SK-N-SH (cell line): ENCODE measurements at regions not wholly inside any gene's neighbourhood (a gene's known extent, or its start where the extent isn't known, plus 50 kb on each side); places are given as distances from the start of the nearest gene placed in this dataset.

ENCODE experiments used
- CTCF ChIA-PET: fragments of 300-600, 350-600 bp; formaldehyde crosslinking; extraction: SDS; loops from one replicate; lab custom pipeline; 2021; lab: Yijun Ruan, JAX
- POLR2A ChIA-PET: fragments of 350-600 bp; sonication (Branson Sonifier 250); formaldehyde crosslinking; extraction: SDS; loops from one replicate; lab custom pipeline; 2020; ENCODE audit warnings: antibody characterized with exemption, inconsistent platforms; lab: Yijun Ruan, JAX
- DNase-seq: peaks from one replicate; pipeline ENCODE4 v3.0.0; 2012
- H2AFZ ChIP-seq: fragments of 200-600 bp; sonication (generic); 2 replicates; pipeline ENCODE4 v1.8.1; 2016; ENCODE audit warnings: antibody characterized with exemption, mild to moderate bottlenecking, low read depth
- H3F3A ChIP-seq: fragments of 200-600 bp; sonication (generic); replicated peaks from 2 replicates; pipeline ENCODE3; 2016; ENCODE audit warnings: antibody characterized with exemption, mild to moderate bottlenecking; ENCODE audit not compliant: insufficient read depth
- H3K27ac ChIP-seq, 2 experiments: fragments of 200-500 bp in 1 of 2; fragments of 200-600 bp in 1 of 2; sonication (Bioruptor generic) in 1 of 2; sonication (generic), shearing (Covaris generic) in 1 of 2; 2 replicates each; pipeline versions ENCODE4 v1.5.1 to v1.6.1; 2014 to 2016; ENCODE audit warnings: low read depth in 2 of 2, inconsistent platforms in 1 of 2, low read length in 1 of 2, mild to moderate bottlenecking in 1 of 2, mixed read lengths in 1 of 2
- H3K27me3 ChIP-seq: fragments of 200-600 bp; sonication (generic), shearing (Covaris generic); 2 replicates; pipeline ENCODE4 v1.6.1; 2016; ENCODE audit warnings: mixed run types; ENCODE audit not compliant: insufficient read depth
- H3K36me3 ChIP-seq, 2 experiments: fragments of 200-500 bp in 1 of 2; fragments of 200-600 bp in 1 of 2; sonication (Bioruptor generic) in 1 of 2; sonication (generic) in 1 of 2; replicated peaks in 1 of 2; 2 replicates each; pipeline versions ENCODE3 to v1.5.1; 2014 to 2016; ENCODE audit warnings: low read length in 1 of 2, mild to moderate bottlenecking in 1 of 2; ENCODE audit not compliant: insufficient read depth in 2 of 2, control insufficient read depth in 1 of 2
- H3K4me1 ChIP-seq, 2 experiments: fragments of 200-500 bp in 1 of 2; fragments of 200-600 bp in 1 of 2; sonication (Bioruptor generic) in 1 of 2; sonication (generic), shearing (Covaris generic) in 1 of 2; 2 replicates each; pipeline versions ENCODE4 v1.5.1 to v1.6.1; 2014 to 2016; ENCODE audit warnings: low read depth in 1 of 2, low read length in 1 of 2, mixed run types in 1 of 2; ENCODE audit not compliant: insufficient read depth in 2 of 2, control insufficient read depth in 1 of 2
- H3K4me2 ChIP-seq: fragments of 200-600 bp; sonication (generic), shearing (Covaris generic); 2 replicates; pipeline ENCODE4 v1.6.1; 2017; ENCODE audit warnings: mixed run types
- H3K4me3 ChIP-seq, 2 experiments: fragments of 200-500 bp in 1 of 2; fragments of 200-600 bp in 1 of 2; sonication (Bioruptor generic) in 1 of 2; sonication (generic), shearing (Covaris generic) in 1 of 2; 2 replicates each; pipeline versions ENCODE4 v1.5.1 to v1.8.1; 2014 to 2016; ENCODE audit warnings: low read depth in 2 of 2, inconsistent platforms in 1 of 2, low read length in 1 of 2, mild to moderate bottlenecking in 1 of 2, mixed read lengths in 1 of 2, moderate library complexity in 1 of 2
- H3K79me2 ChIP-seq: fragments of 200-600 bp; sonication (generic); 2 replicates; pipeline ENCODE4 v1.8.1; 2017; ENCODE audit warnings: mild to moderate bottlenecking; ENCODE audit not compliant: insufficient read depth
- H3K9ac ChIP-seq: fragments of 200-600 bp; sonication (generic); 2 replicates; pipeline ENCODE4 v1.6.1; 2017; ENCODE audit warnings: mixed run types
- H3K9me2 ChIP-seq: fragments of 200-600 bp; sonication (generic); 2 replicates; pipeline ENCODE4 v1.6.1; 2017; ENCODE audit warnings: mixed run types
- H3K9me3 ChIP-seq: fragments of 200-600 bp; sonication (generic); 2 replicates; pipeline ENCODE4 v1.6.1; 2017; ENCODE audit warnings: mixed run types, mild to moderate bottlenecking, moderate library complexity
- H4K20me1 ChIP-seq: fragments of 200-600 bp; sonication (generic); 2 replicates; pipeline ENCODE4 v1.6.1; 2017; ENCODE audit warnings: mild to moderate bottlenecking, mixed run types; ENCODE audit not compliant: insufficient read depth
- EP300 ChIP-seq, 2 experiments: IDR thresholded peaks; 2 replicates each; pipeline versions ENCODE4 v1.4.0 to v1.6.1; 2012; ENCODE audit warnings: borderline replicate concordance in 1 of 2, low read depth in 1 of 2, low read length in 1 of 2
- MAX ChIP-seq: IDR thresholded peaks from 2 replicates; pipeline ENCODE4 v1.4.0; 2012; ENCODE audit warnings: low read depth
- MXI1 ChIP-seq: IDR thresholded peaks from 2 replicates; pipeline ENCODE4 v1.6.1; 2012; ENCODE audit warnings: mild to moderate bottlenecking, low read depth, low read length, improper control_type of control experiment
- POLR2AphosphoS5 ChIP-seq: IDR thresholded peaks from 2 replicates; pipeline ENCODE4 v1.6.1; 2012; ENCODE audit warnings: low read depth, low read length
- REST ChIP-seq: IDR thresholded peaks from 2 replicates; pipeline ENCODE4 v1.6.1; 2012; ENCODE audit warnings: mild to moderate bottlenecking, low read depth, low read length, moderate library complexity
- RFX5 ChIP-seq: IDR thresholded peaks from 2 replicates; pipeline ENCODE4 v1.6.1; 2012; ENCODE audit warnings: mild to moderate bottlenecking, improper control_type of control experiment, low read length
- RXRA ChIP-seq: IDR thresholded peaks from 2 replicates; pipeline ENCODE4 v1.4.0; 2012; ENCODE audit warnings: low read depth, mild to moderate bottlenecking, borderline replicate concordance
- SIN3A ChIP-seq: IDR thresholded peaks from 2 replicates; pipeline ENCODE4 v1.6.1; 2012; ENCODE audit warnings: low read depth, mild to moderate bottlenecking, low read length, moderate library complexity, borderline replicate concordance
- WGBS: methylation state at CpG from one replicate; pipeline ENCODE4 v1.1.6; 2017; ENCODE audit warnings: low lambda C conversion rate; 5-methylcytosine and 5-hydroxymethylcytosine counted together

GRCh38 chr9:79008916-79009315, 562.8 kb upstream of the TLE4 start:
- no peak for DNase-seq
- peaks cover 0 to 15% of the 10 kb centered on the region in 2 experiments; a peak in 1 of 4 replicates for H3K4me1 ChIP-seq
- H3K4me3 ChIP-seq: no peak overlapping the region
- H3K27ac ChIP-seq: no peak overlapping the region
- 84% methylated on average over 3 of the region's 3 CpGs for WGBS
- H3K36me3 ChIP-seq: no peaks in the 10 kb centered on the region
- POLR2A ChIA-PET: no interaction called here
- H4K20me1 ChIP-seq: no peaks in the 10 kb centered on the region
- CTCF ChIA-PET: no interaction called here
- H3F3A ChIP-seq: peaks cover 22% of the 10 kb centered on the region
- H3K79me2 ChIP-seq: no peaks in the 10 kb centered on the region
- no peak overlapping the region for H3K9ac ChIP-seq
- H3K9me2 ChIP-seq: no peaks in the 10 kb centered on the region
- no peak overlapping the region for H2AFZ ChIP-seq
- no peak overlapping the region for H3K4me2 ChIP-seq
- no peaks in the 10 kb centered on the region for H3K9me3 ChIP-seq
- no peak for TF ChIP-seq POLR2AphosphoS5
- TF ChIP-seq SIN3A: no peak
- no peak for TF ChIP-seq RXRA
- TF ChIP-seq RFX5: no peak
- TF ChIP-seq REST: no peak
- no peak for TF ChIP-seq EP300 (IDR thresholded peaks at IDR 0.05; ENCODE audit: borderline replicate concordance in 1 of 2, low read depth in 1 of 2, low read length in 1 of 2)
- H3K27me3 ChIP-seq: no peaks in the 10 kb centered on the region

- Histone ChIP-seq H3K4me2 (no peak overlapping the region), H3K9me2 (no peaks in the 10 kb centered on the region), H3K36me3 (no peaks in the 10 kb centered on the region), H3K4me1 (peaks cover 7 to 33% of the 10 kb centered on the region in 2 experiments; a peak in 3 of 4 replicates), H3K79me2 (peaks cover 7% of the 10 kb centered on the region; the same call in 1 of the 2 replicates), H3K9ac (no peak overlapping the region), H3K4me3 (no peak overlapping the region), H2AFZ (no peak overlapping the region), H3K9me3 (no peaks in the 10 kb centered on the region), H3K27ac (no peak overlapping the region), H4K20me1 (no peaks in the 10 kb centered on the region), H3K27me3 (no peaks in the 10 kb centered on the region), H3F3A (peaks cover 44% of the 10 kb centered on the region)
- CTCF ChIA-PET: no interaction called here
- WGBS: 92% methylated on average over 3 of the region's 3 CpGs
- no peak for DNase-seq
- TF ChIP-seq SIN3A (no peak), MAX (no peak)
- POLR2A ChIA-PET: no interaction called here
These were observed 560.3 kb upstream of the TLE4 start for GRCh38 chr9:79011461-79011860.

- peak overlapping the region in 1 of 2 experiments; percentile 76; a peak in 2 of 4 replicates for H3K27ac ChIP-seq
These were observed 559.2 kb upstream of the TLE4 start for GRCh38 chr9:79012561-79012960.

More at GRCh38 chr9:79012561-79012960, 559.2 kb upstream of the TLE4 start:
- Histone ChIP-seq H2AFZ (no peak overlapping the region), H3K79me2 (peaks cover 7% of the 10 kb centered on the region; the same call in 1 of the 2 replicates), H3K9ac (no peak overlapping the region), H3K36me3 (no peaks in the 10 kb centered on the region), H3F3A (peaks cover 44% of the 10 kb centered on the region), H3K4me1 (peaks cover 7 to 33% of the 10 kb centered on the region in 2 experiments; a peak in 3 of 4 replicates), H3K27me3 (no peaks in the 10 kb centered on the region), H3K9me2 (no peaks in the 10 kb centered on the region), H3K4me3 (no peak overlapping the region), H4K20me1 (no peaks in the 10 kb centered on the region), H3K4me2 (no peak overlapping the region), H3K9me3 (no peaks in the 10 kb centered on the region)
- ChIA-PET CTCF (no interaction called here), POLR2A (no interaction called here)
- no peak for DNase-seq
- TF ChIP-seq EP300 (IDR thresholded peaks at IDR 0.05; ENCODE audit: borderline replicate concordance in 1 of 2, low read depth in 1 of 2, low read length in 1 of 2): peak in 1 of 2 experiments; percentile 10; a peak in 1 of 4 replicates
- TF ChIP-seq MXI1: no peak
